IPS DF 6.9 (cell line): ENCODE measurements at regions not wholly inside any gene's neighbourhood (a gene's known extent, or its start where the extent isn't known, plus 50 kb on each side); places are given as distances from the start of the nearest gene placed in this dataset.
"Not testable (repeated sequence)": the region's sequence is repeated elsewhere in the genome, so short reads cannot be mapped to it uniquely, and the experiment has no call there.

Experiments used
- DNase-seq: peaks from one replicate; pipeline ENCODE4 v3.0.0-alpha.2; 2013; ENCODE audit warnings: low read depth, low spot score
- H3K27ac ChIP-seq: one replicate; pipeline ENCODE4 v1.5.1; 2013; ENCODE audit warnings: low read length, control low read depth
- H3K27me3 ChIP-seq: 2 replicates; pipeline ENCODE4 v1.6.1; 2013; ENCODE audit warnings: mild to moderate bottlenecking, low read length; ENCODE audit not compliant: control insufficient read depth, insufficient read depth
- H3K36me3 ChIP-seq: 2 replicates; pipeline ENCODE4 v1.6.1; 2013; ENCODE audit warnings: low read length; ENCODE audit not compliant: control insufficient read depth, insufficient read depth
- H3K4me1 ChIP-seq: 2 replicates; pipeline ENCODE4 v1.6.1; 2013; ENCODE audit warnings: low read length; ENCODE audit not compliant: control insufficient read depth, insufficient read depth
- H3K4me3 ChIP-seq: 2 replicates; pipeline ENCODE4 v1.5.1; 2013; ENCODE audit warnings: mild to moderate bottlenecking, low read length
- H3K9me3 ChIP-seq: 2 replicates; pipeline ENCODE4 v1.6.1; 2013; ENCODE audit warnings: low read length, inconsistent platforms; ENCODE audit not compliant: control insufficient read depth, insufficient read depth
- WGBS: extraction: QIAGEN DNeasy Blood & Tissue Kit; methylation state at CpG from one replicate; pipeline ENCODE4 v1.1.7; 2013; ENCODE audit warnings: mixed read lengths, missing lambda C conversion rate; ENCODE audit not compliant: insufficient read length, insufficient coverage; 5-methylcytosine and 5-hydroxymethylcytosine counted together

DNA sequence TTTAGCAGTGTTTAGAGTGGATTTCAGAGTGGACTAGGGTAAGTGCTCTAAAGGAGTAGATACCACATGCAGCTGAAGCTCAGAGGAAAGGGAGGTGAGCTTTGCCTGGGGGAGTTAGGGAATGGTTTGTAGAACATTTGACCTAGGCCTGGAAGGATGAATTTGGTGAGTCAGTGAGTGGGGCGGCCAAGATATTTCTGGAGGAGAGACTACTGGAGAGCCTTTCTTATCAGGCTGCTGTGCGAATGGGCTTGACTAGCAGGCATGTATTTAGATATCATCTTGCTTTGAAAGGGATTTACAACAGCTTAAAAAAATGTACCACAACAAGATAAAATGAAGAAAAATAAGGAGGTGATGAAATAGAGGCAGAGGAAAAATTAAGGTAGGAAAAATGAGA is 77.8 kb upstream of the ROPN1 start:
- not testable (repeated sequence) for H3K27ac ChIP-seq, H3K27me3 ChIP-seq

GRCh38 chr3:124075090-124075489 is 83.2 kb upstream of the ROPN1 start:
- DNase-seq, H3K9me3 ChIP-seq, H3K4me3 ChIP-seq, H3K36me3 ChIP-seq, H3K27me3 ChIP-seq, H3K4me1 ChIP-seq, H3K27ac ChIP-seq: not testable (repeated sequence)
- no CpG with 5 or more reads among the region's 3 CpGs for WGBS

More for the DNA sequence above, 77.8 kb upstream of the ROPN1 start:
- H3K4me1 ChIP-seq, H3K4me3 ChIP-seq, H3K9me3 ChIP-seq, H3K36me3 ChIP-seq, DNase-seq: not testable (repeated sequence)
- WGBS: no CpG with 5 or more reads among the region's 2 CpGs

DNA sequence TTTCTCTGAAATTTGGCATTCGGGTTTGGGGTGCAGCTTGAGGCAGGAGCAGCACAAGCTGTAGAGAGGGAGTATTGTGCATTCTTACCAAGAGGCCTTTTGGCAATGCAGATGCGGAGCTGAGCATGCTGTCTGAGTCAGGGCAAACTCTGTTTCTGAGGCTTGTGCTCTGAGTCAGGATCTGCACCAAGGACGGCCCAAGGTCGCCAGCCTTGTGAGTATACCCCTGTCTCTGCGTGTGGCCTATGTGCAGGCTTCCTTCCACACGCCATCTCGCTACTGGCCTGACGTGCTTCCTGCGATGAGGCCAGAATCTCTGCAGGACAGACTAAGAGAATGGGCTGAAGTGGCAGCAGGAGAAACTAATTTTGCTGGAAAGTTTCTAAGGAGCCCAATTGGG is 83.8 kb upstream of the ROPN1 start:
- no peaks in the 10 kb centered on the region for H3K36me3 ChIP-seq
- WGBS: no CpG with 5 or more reads among the region's 9 CpGs
- no peak overlapping the region for H3K4me3 ChIP-seq
- H3K4me1 ChIP-seq: no peaks in the 10 kb centered on the region
- DNase-seq: no peak
- H3K9me3 ChIP-seq: no peaks in the 10 kb centered on the region
- H3K27ac ChIP-seq: no peak overlapping the region
- H3K27me3 ChIP-seq: no peaks in the 10 kb centered on the region

- Histone ChIP-seq H3K36me3 (no peaks in the 10 kb centered on the region), H3K4me1 (no peaks in the 10 kb centered on the region), H3K27me3 (no peaks in the 10 kb centered on the region), H3K27ac (no peak overlapping the region), H3K4me3 (no peak overlapping the region), H3K9me3 (no peaks in the 10 kb centered on the region)
- WGBS: no CpG with 5 or more reads among the region's 5 CpGs
- DNase-seq: no peak
Measured at GRCh38 chr3:124076235-124076634, 84.3 kb upstream of the ROPN1 start.

DNA sequence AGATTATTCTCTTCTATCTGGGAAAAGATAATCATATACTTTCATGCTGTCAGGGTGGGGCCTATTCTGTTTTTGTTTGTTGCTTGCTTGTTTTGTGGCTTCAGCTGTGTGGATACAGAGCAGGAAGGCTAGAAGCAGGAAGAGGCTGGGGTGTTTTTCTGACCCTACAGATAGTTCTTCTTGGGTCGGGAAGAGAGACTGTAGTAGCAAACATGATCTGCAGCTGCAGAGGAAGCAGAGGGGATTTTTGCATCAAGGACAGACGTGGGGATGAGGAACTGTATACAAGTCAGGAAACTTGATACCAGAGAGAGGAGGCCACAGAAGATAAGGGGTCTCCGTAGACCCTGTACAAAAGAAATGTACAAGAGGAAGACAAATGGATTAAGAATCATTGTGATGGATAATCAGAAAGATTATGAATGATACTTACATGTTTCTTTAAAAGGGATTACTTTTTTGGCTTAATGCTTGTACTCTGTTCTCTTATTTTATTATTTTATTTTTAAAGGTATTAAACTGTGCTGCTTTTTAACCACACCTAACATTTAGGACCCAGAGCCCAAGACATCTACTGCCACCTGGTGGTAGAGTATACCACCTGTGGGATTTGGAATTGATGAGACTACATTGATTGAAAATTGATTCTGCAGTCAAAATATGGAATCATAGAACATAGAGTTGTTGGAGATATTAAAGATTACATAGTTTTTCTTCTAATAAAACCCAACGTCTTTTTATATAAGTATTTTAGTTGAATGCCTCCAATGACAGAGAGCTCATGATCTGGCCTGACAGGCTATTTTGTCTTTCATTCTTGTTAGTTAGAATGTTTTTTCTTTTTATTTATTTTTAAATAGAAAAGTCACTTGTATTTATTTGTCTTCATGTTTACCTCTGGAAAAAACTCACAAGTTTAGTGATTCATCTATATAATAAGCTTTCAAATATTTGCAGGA is 87.3 kb upstream of the ROPN1 start:
- Histone ChIP-seq H3K9me3 (no peaks in the 10 kb centered on the region), H3K4me3 (no peak overlapping the region), H3K4me1 (no peaks in the 10 kb centered on the region), H3K27ac (no peak overlapping the region), H3K27me3 (no peaks in the 10 kb centered on the region), H3K36me3 (no peaks in the 10 kb centered on the region)
- no CpG with 5 or more reads among the region's 4 CpGs for WGBS
- no peak for DNase-seq

DNA sequence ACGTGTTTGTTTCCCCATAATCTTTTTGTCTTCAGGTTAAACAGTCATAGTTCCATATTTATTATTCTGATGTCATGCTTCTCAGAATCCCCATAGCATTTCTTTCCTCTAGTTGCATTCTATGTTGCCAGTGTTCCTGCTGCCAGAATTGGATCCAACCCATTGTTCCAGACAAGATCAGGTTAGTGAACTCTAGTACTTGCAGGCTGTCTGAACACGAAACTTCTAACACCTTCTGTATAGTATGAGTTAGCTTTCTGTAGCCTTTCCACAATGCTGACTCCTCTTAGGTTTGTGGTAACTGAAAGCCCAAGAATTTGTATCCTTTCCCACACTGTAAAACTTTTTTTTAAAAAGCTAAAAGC is 88.0 kb upstream of the ROPN1 start:
- Histone ChIP-seq H3K4me1 (no peaks in the 10 kb centered on the region), H3K36me3 (no peaks in the 10 kb centered on the region), H3K9me3 (no peaks in the 10 kb centered on the region), H3K4me3 (no peak overlapping the region), H3K27me3 (no peaks in the 10 kb centered on the region), H3K27ac (no peak overlapping the region)
- no peak for DNase-seq
- no CpG with 5 or more reads among the region's 2 CpGs for WGBS

- H3K4me3 ChIP-seq: no peak overlapping the region
- no peak for DNase-seq
- no peaks in the 10 kb centered on the region for H3K27me3 ChIP-seq
- no peaks in the 10 kb centered on the region for H3K36me3 ChIP-seq
- H3K4me1 ChIP-seq: no peaks in the 10 kb centered on the region
- H3K9me3 ChIP-seq: no peaks in the 10 kb centered on the region
- no CpG with 5 or more reads among the region's 2 CpGs for WGBS
- H3K27ac ChIP-seq: no peak overlapping the region
Measured at GRCh38 chr3:124082343-124082742, 90.4 kb upstream of the ROPN1 start.

GRCh38 chr3:124084022-124084881 is 92.3 kb upstream of the ROPN1 start:
- no peak for DNase-seq

GRCh38 chr3:124088801-124089200 is 96.9 kb upstream of the ROPN1 start:
- H3K4me3 ChIP-seq: no peak overlapping the region
- no peaks in the 10 kb centered on the region for H3K9me3 ChIP-seq
- H3K27ac ChIP-seq: no peak overlapping the region
- no peak for DNase-seq
- H3K4me1 ChIP-seq: no peaks in the 10 kb centered on the region
- WGBS: no CpG with 5 or more reads among the region's 2 CpGs
- H3K27me3 ChIP-seq: no peaks in the 10 kb centered on the region
- H3K36me3 ChIP-seq: no peaks in the 10 kb centered on the region

More at GRCh38 chr3:124084022-124084881, 92.3 kb upstream of the ROPN1 start:
- no peak overlapping the region for H3K27ac ChIP-seq
- WGBS: no CpG with 5 or more reads among the region's 7 CpGs
- no peaks in the 10 kb centered on the region for H3K36me3 ChIP-seq
- no peaks in the 10 kb centered on the region for H3K27me3 ChIP-seq
- no peaks in the 10 kb centered on the region for H3K9me3 ChIP-seq
- no peak overlapping the region for H3K4me3 ChIP-seq
- H3K4me1 ChIP-seq: no peaks in the 10 kb centered on the region

DNA sequence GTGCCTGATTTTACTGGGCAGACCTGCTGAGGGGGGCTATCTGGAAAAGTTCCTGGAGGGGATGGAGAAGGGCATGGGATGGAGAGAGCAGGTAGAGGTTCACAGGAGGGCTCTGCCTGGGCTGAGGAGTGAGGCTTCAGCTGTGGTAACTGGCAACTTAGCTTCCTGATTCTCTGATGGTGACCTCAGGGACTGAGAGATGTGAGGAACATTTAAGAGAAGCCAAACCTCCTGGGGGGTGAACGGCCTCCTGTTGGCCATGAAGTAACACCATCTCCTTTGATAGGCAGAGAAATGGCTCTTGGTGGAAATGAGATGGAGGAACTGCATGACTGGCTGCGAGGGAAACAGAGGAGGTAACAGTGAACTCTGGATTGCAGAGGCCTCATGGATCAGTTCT is 97.3 kb upstream of the ROPN1 start:
- WGBS: no CpG with 5 or more reads among the region's 2 CpGs

More for the DNA sequence above, 97.3 kb upstream of the ROPN1 start:
- Histone ChIP-seq H3K36me3 (no peaks in the 10 kb centered on the region), H3K4me1 (no peaks in the 10 kb centered on the region), H3K9me3 (no peaks in the 10 kb centered on the region), H3K27me3 (no peaks in the 10 kb centered on the region), H3K4me3 (no peak overlapping the region), H3K27ac (no peak overlapping the region)
- DNase-seq: no peak
